Neural cell (in vitro differentiated cells): ENCODE measurements at regions not wholly inside any gene's neighbourhood (a gene's known extent, or its start where the extent isn't known, plus 50 kb on each side); places are given as distances from the start of the nearest gene placed in this dataset.

Experiments used
- H2AFZ ChIP-seq: fragments of 200-600, 300-800 bp; sonication (generic), shearing (Covaris generic); 2 replicates; pipeline ENCODE4 v1.6.0; 2014; ENCODE audit warnings: low read depth, mild to moderate bottlenecking, antibody characterized with exemption, low read length, moderate library complexity
- H3F3A ChIP-seq: fragments of 200-600 bp; shearing (Covaris generic); 2 replicates; pipeline ENCODE4 v1.6.1; 2016; ENCODE audit warnings: mild to moderate bottlenecking, moderate library complexity, mixed read lengths, antibody characterized with exemption, low read length; ENCODE audit not compliant: insufficient read depth, poor library complexity, severe bottlenecking
- H3K27ac ChIP-seq: fragments of 200-600, 300-800 bp; sonication (generic), shearing (Covaris generic); 2 replicates; pipeline ENCODE4 v1.5.1; 2014; ENCODE audit warnings: mild to moderate bottlenecking, low read length, moderate library complexity
- H3K27me3 ChIP-seq: fragments of 300-800, 200-600 bp; sonication (generic), shearing (Covaris generic); 2 replicates; pipeline ENCODE4 v1.6.0; 2014; ENCODE audit warnings: mild to moderate bottlenecking, low read depth, low read length, moderate library complexity; ENCODE audit not compliant: insufficient read depth
- H3K36me3 ChIP-seq: fragments of 300-800, 200-600 bp; sonication (generic), shearing (Covaris generic); 2 replicates; pipeline ENCODE4 v1.5.1; 2014; ENCODE audit warnings: mild to moderate bottlenecking, antibody characterized with exemption, low read length, moderate library complexity; ENCODE audit not compliant: insufficient read depth
- H3K4me2 ChIP-seq: fragments of 300-800, 200-600 bp; sonication (generic), shearing (Covaris generic); 2 replicates; pipeline ENCODE4 v1.6.0; 2014; ENCODE audit warnings: mild to moderate bottlenecking, low read length
- H3K4me3 ChIP-seq: fragments of 300-800, 200-600 bp; sonication (generic), shearing (Covaris generic); 2 replicates; pipeline ENCODE4 v1.5.1; 2014; ENCODE audit warnings: mild to moderate bottlenecking, low read length, moderate library complexity
- H3K79me2 ChIP-seq: fragments of 200-600 bp; shearing (Covaris generic); replicated peaks from 2 replicates; pipeline ENCODE4 v1.6.0; 2014; ENCODE audit warnings: mild to moderate bottlenecking, low read length, moderate library complexity; ENCODE audit not compliant: insufficient read depth
- H3K9ac ChIP-seq: fragments of 300-800, 200-600 bp; sonication (generic), shearing (Covaris generic); 2 replicates; pipeline ENCODE4 v1.6.1; 2016; ENCODE audit warnings: mild to moderate bottlenecking, low read length, mixed read lengths
- H3K9me2 ChIP-seq: fragments of 200-600 bp; shearing (Covaris generic); 2 replicates; pipeline ENCODE4 v1.6.1; 2016; ENCODE audit warnings: mild to moderate bottlenecking, low read length, mixed read lengths; ENCODE audit not compliant: insufficient read depth
- H3K9me3 ChIP-seq: fragments of 200-600, 300-800 bp; sonication (generic), shearing (Covaris generic); 2 replicates; pipeline ENCODE4 v1.6.1; 2016; ENCODE audit warnings: mild to moderate bottlenecking, mixed run types, low read length, moderate library complexity, mixed read lengths
- H4K20me1 ChIP-seq: fragments of 200-600 bp; shearing (Covaris generic); 2 replicates; pipeline ENCODE4 v1.6.1; 2016; ENCODE audit warnings: mild to moderate bottlenecking, mixed run types; ENCODE audit not compliant: insufficient read depth
- CTCF ChIP-seq: fragments of 450-650 bp; IDR thresholded peaks from 2 replicates; pipeline ENCODE4 v1.5.1; 2014; ENCODE audit warnings: antibody characterized with exemption, mild to moderate bottlenecking, moderate library complexity; ENCODE audit not compliant: poor library complexity, severe bottlenecking
- EP300 ChIP-seq: fragments of 450-650 bp; conservative IDR thresholded peaks from 2 replicates; pipeline ENCODE4 v1.6.1; 2014; ENCODE audit warnings: antibody characterized with exemption, mild to moderate bottlenecking, moderate library complexity; ENCODE audit not compliant: poor library complexity, severe bottlenecking
- EZH2 ChIP-seq: fragments of 200-600, 300-800 bp; shearing (Covaris generic), sonication (generic); IDR thresholded peaks from 2 replicates; pipeline ENCODE4 v1.6.1; 2014; ENCODE audit warnings: antibody characterized with exemption, low read length, borderline replicate concordance, mild to moderate bottlenecking; ENCODE audit not compliant: insufficient read depth, poor library complexity, severe bottlenecking
- MXI1 ChIP-seq: fragments of 450-650 bp; conservative IDR thresholded peaks from 2 replicates; pipeline ENCODE4 v1.6.1; 2014; ENCODE audit warnings: antibody characterized with exemption, mild to moderate bottlenecking; ENCODE audit not compliant: poor library complexity, severe bottlenecking
- POLR2AphosphoS5 ChIP-seq: IDR thresholded peaks from 2 replicates; pipeline ENCODE4 v1.6.1; 2012
- RAD21 ChIP-seq: fragments of 450-650 bp; conservative IDR thresholded peaks from 2 replicates; pipeline ENCODE4 v1.6.1; 2014; ENCODE audit warnings: antibody characterized with exemption, mild to moderate bottlenecking, moderate library complexity
- REST ChIP-seq: IDR thresholded peaks from 2 replicates; pipeline ENCODE4 v1.6.1; 2012; ENCODE audit warnings: borderline replicate concordance
- SMC3 ChIP-seq: fragments of 450-650 bp; conservative IDR thresholded peaks from 2 replicates; pipeline ENCODE4 v1.6.1; 2014; ENCODE audit warnings: antibody characterized with exemption, mild to moderate bottlenecking, moderate library complexity; ENCODE audit not compliant: poor library complexity
- TAF1 ChIP-seq: IDR thresholded peaks from 2 replicates; pipeline ENCODE4 v1.6.1; 2012; ENCODE audit warnings: low read depth

GRCh38 chr9:515665-516064 lies 301.0 kb downstream of the DOCK8 start:
- no peak overlapping the region for H2AFZ ChIP-seq
- H3K27me3 ChIP-seq: no peaks in the 10 kb centered on the region
- H3K9me2 ChIP-seq: no peaks in the 10 kb centered on the region
- TF ChIP-seq SMC3: no peak
- no peaks in the 10 kb centered on the region for H4K20me1 ChIP-seq
- no peaks in the 10 kb centered on the region for H3K36me3 ChIP-seq
- H3K9ac ChIP-seq: no peak overlapping the region
- H3K9me3 ChIP-seq: no peaks in the 10 kb centered on the region
- H3K79me2 ChIP-seq: no peaks in the 10 kb centered on the region
- no peaks in the 10 kb centered on the region for H3F3A ChIP-seq
- no peak overlapping the region for H3K27ac ChIP-seq
- H3K4me2 ChIP-seq: no peak overlapping the region
- H3K4me3 ChIP-seq: no peak overlapping the region

- H3K36me3 ChIP-seq: no peaks in the 10 kb centered on the region
- H3K79me2 ChIP-seq: no peaks in the 10 kb centered on the region
- H4K20me1 ChIP-seq: no peaks in the 10 kb centered on the region
- no peak overlapping the region for H3K4me2 ChIP-seq
- no peak overlapping the region for H3K4me3 ChIP-seq
- no peaks in the 10 kb centered on the region for H3K9me2 ChIP-seq
- no peak overlapping the region for H3K9ac ChIP-seq
- TF ChIP-seq EZH2 (no peak), REST (no peak), RAD21 (no peak), TAF1 (no peak), CTCF (no peak), MXI1 (no peak), EP300 (no peak), SMC3 (no peak), POLR2AphosphoS5 (no peak)
- H3F3A ChIP-seq: no peaks in the 10 kb centered on the region
- H3K27ac ChIP-seq: no peak overlapping the region
- no peaks in the 10 kb centered on the region for H3K9me3 ChIP-seq
- no peaks in the 10 kb centered on the region for H3K27me3 ChIP-seq
- no peak overlapping the region for H2AFZ ChIP-seq
Observed at GRCh38 chr9:517993-518392, 303.3 kb downstream of the DOCK8 start.

DNA sequence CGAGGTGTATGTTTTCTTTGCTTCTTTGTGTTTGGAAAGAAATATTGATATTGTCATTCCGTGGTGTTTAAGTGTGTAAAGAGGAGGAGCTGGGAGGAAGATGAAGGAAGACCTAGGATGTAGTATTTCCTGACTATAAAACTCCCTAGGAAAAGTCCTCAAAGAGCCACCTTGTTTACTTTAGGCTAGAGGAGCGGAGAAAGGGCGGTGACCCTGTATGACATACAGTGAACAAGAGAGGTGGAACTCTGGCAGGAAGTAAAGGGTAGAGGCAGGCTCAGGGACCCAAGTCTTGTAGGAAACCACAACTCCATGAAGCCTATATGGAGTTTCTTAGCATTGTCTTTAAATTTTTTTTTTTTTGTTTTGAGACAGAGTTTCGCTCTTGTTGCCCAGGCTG lies 303.9 kb downstream of the DOCK8 start:
- no peak overlapping the region for H3K27ac ChIP-seq
- H3K27me3 ChIP-seq: no peaks in the 10 kb centered on the region
- no peaks in the 10 kb centered on the region for H3K9me2 ChIP-seq
- no peaks in the 10 kb centered on the region for H3K9me3 ChIP-seq
- H2AFZ ChIP-seq: no peak overlapping the region
- H3K9ac ChIP-seq: no peak overlapping the region
- H3K4me3 ChIP-seq: no peak overlapping the region
- TF ChIP-seq TAF1: no peak
- no peak for TF ChIP-seq POLR2AphosphoS5
- TF ChIP-seq SMC3: no peak
- no peak for TF ChIP-seq EP300
- TF ChIP-seq CTCF: no peak
- no peak for TF ChIP-seq EZH2
- TF ChIP-seq REST: no peak
- TF ChIP-seq MXI1: no peak
- no peak for TF ChIP-seq RAD21
- H3F3A ChIP-seq: no peaks in the 10 kb centered on the region
- no peaks in the 10 kb centered on the region for H4K20me1 ChIP-seq
- no peaks in the 10 kb centered on the region for H3K36me3 ChIP-seq
- H3K79me2 ChIP-seq: no peaks in the 10 kb centered on the region
- H3K4me2 ChIP-seq: no peak overlapping the region
